ENCODE measurements at regions not wholly inside any gene's neighbourhood (a gene's known extent, or its start where the extent isn't known, plus 50 kb on each side); places are given as distances from the start of the nearest gene placed in this dataset.

GRCh38 chr9:81380504-81381359 is 308.6 kb downstream of the TLE1 start:
- Histone ChIP-seq H3K27ac (no peak overlapping the region), H3K9me3 (replicated peaks in 1 of 3) (no peaks in the 10 kb centered on the region), H3K4me1 (replicated peaks in 1 of 2) (no peaks in the 10 kb centered on the region), H3K27me3 (no peaks in the 10 kb centered on the region), H3K36me3 (replicated peaks in 1 of 2) (no peaks in the 10 kb centered on the region), H3K4me3 (no peak overlapping the region)
- no peak for DNase-seq
- WGBS, 4 donors: 90 to 92% (median 91%) methylated on average over 9 of the region's 9 CpGs
- intact Hi-C loops (cut with DNase I): no loop called here
- TF ChIP-seq CTCF (IDR thresholded peaks at IDR 0.05): no peak
- no peak for TF ChIP-seq POLR2A (IDR thresholded peaks at IDR 0.05)

GRCh38 chr9:81379655-81380054 is 309.7 kb downstream of the TLE1 start:
- Histone ChIP-seq H3K4me3 (no peak overlapping the region), H3K4me1 (replicated peaks in 1 of 2) (peaks cover 0 to 3% of the 10 kb centered on the region in 2 donors), H3K9me3 (replicated peaks in 1 of 3) (no peaks in the 10 kb centered on the region), H3K27ac (no peak overlapping the region), H3K36me3 (replicated peaks in 1 of 2) (no peaks in the 10 kb centered on the region), H3K27me3 (no peaks in the 10 kb centered on the region)
- intact Hi-C loops (cut with DNase I): no loop called here
- TF ChIP-seq POLR2A (IDR thresholded peaks at IDR 0.05): no peak
- no peak for TF ChIP-seq CTCF (IDR thresholded peaks at IDR 0.05)
- DNase-seq: no peak
- 50 to 57% (median 53%) methylated on average over 1 of the region's 1 CpG for WGBS, 4 donors

GRCh38 chr9:81377921-81378320 is 311.4 kb downstream of the TLE1 start:
- WGBS, 4 donors: 75 to 83% (median 79%) methylated on average over 1 of the region's 1 CpG
- H3K4me3 ChIP-seq: no peak overlapping the region
- no peak for DNase-seq
- intact Hi-C loops (cut with DNase I): no loop called here
- H3K27me3 ChIP-seq: no peaks in the 10 kb centered on the region
- H3K27ac ChIP-seq: no peak overlapping the region
- no peak for TF ChIP-seq POLR2A (IDR thresholded peaks at IDR 0.05)
- no peak for TF ChIP-seq CTCF (IDR thresholded peaks at IDR 0.05)
- H3K36me3 ChIP-seq (replicated peaks in 1 of 2): no peaks in the 10 kb centered on the region
- no peaks in the 10 kb centered on the region for H3K9me3 ChIP-seq (replicated peaks in 1 of 3)
- H3K4me1 ChIP-seq (replicated peaks in 1 of 2): peaks cover 0 to 3% of the 10 kb centered on the region in 2 donors

GRCh38 chr9:81377320-81377719 is 312.0 kb downstream of the TLE1 start:
- intact Hi-C loops (cut with DNase I): no loop called here
- Histone ChIP-seq H3K4me1 (replicated peaks in 1 of 2) (peaks cover 0 to 3% of the 10 kb centered on the region in 2 donors), H3K36me3 (replicated peaks in 1 of 2) (no peaks in the 10 kb centered on the region), H3K9me3 (replicated peaks in 1 of 3) (no peaks in the 10 kb centered on the region), H3K27me3 (no peaks in the 10 kb centered on the region), H3K27ac (no peak overlapping the region), H3K4me3 (no peak overlapping the region)
- 80 to 93% (median 87%) methylated on average over 2 of the region's 2 CpGs for WGBS, 4 donors
- TF ChIP-seq CTCF (IDR thresholded peaks at IDR 0.05): no peak
- no peak for TF ChIP-seq POLR2A (IDR thresholded peaks at IDR 0.05)
- DNase-seq: no peak

Measured in adrenal gland (tissue), 9 donors.